Natural killer cell (primary cell): ENCODE measurements at regions not wholly inside any gene's neighbourhood (a gene's known extent, or its start where the extent isn't known, plus 50 kb on each side); places are given as distances from the start of the nearest gene placed in this dataset.

ENCODE experiments used
- ATAC-seq, 3 donors: fragments of 150-1000 bp in 2 of 3; fragments of 200-7000 bp in 1 of 3; cut with Tn5 transposase; 1 replicate in 1 of 3; 2 replicates in 2 of 3; pipeline ENCODE4 v1.10.0; 2021; ENCODE audit warnings: mild to moderate bottlenecking in 2 of 3, moderate library complexity in 2 of 3
- DNase-seq, 2 donors: peaks; one replicate each; pipeline versions ENCODE4 v3.0.0 to v3.0.0-alpha.2; 2013 to 2021; ENCODE audit warnings: mixed read lengths in 1 of 2
- H3K27ac ChIP-seq: one replicate; pipeline ENCODE4 v1.5.1; 2013; ENCODE audit warnings: mild to moderate bottlenecking, low read length
- H3K27me3 ChIP-seq: one replicate; pipeline ENCODE4 v1.6.1; 2013; ENCODE audit warnings: low read length; ENCODE audit not compliant: control insufficient read depth, insufficient read depth
- H3K36me3 ChIP-seq: one replicate; pipeline ENCODE4 v1.6.1; 2013; ENCODE audit warnings: low read length; ENCODE audit not compliant: control insufficient read depth, insufficient read depth
- H3K4me1 ChIP-seq: one replicate; pipeline ENCODE4 v1.6.1; 2013; ENCODE audit warnings: low read length; ENCODE audit not compliant: control insufficient read depth, insufficient read depth
- H3K4me3 ChIP-seq: one replicate; pipeline ENCODE4 v1.5.1; 2013; ENCODE audit warnings: low read length
- H3K9me3 ChIP-seq: one replicate; pipeline ENCODE4 v1.6.1; 2013; ENCODE audit warnings: low read length; ENCODE audit not compliant: control insufficient read depth, insufficient read depth
- H3K27ac Mint-ChIP-seq, 2 donors: one replicate each; pipeline ENCODE4 v1.8.0; 2022; ENCODE audit warnings: mild to moderate bottlenecking in 2 of 2, mixed read lengths in 2 of 2, moderate library complexity in 1 of 2
- H3K27me3 Mint-ChIP-seq, 2 donors: one replicate each; pipeline ENCODE4 v1.8.0; 2022; ENCODE audit warnings: low read depth in 2 of 2, mixed read lengths in 2 of 2
- H3K36me3 Mint-ChIP-seq: one replicate; pipeline ENCODE4 v1.8.0; 2022; ENCODE audit warnings: mixed read lengths
- H3K4me1 Mint-ChIP-seq, 2 donors: one replicate each; pipeline ENCODE4 v1.8.0; 2022; ENCODE audit warnings: mixed read lengths in 2 of 2
- H3K4me3 Mint-ChIP-seq: one replicate; pipeline ENCODE4 v1.8.0; 2022; ENCODE audit warnings: mild to moderate bottlenecking, moderate library complexity, mixed read lengths
- H3K9me3 Mint-ChIP-seq, 2 donors: one replicate each; pipeline ENCODE4 v1.8.0; 2022; ENCODE audit warnings: mixed read lengths in 2 of 2
- WGBS: methylation state at CpG from one replicate; pipeline ENCODE4 v1.1.7; 2013; ENCODE audit warnings: missing lambda C conversion rate; ENCODE audit not compliant: insufficient coverage; 5-methylcytosine and 5-hydroxymethylcytosine counted together
- intact Hi-C: fragments of 100-400 bp; cut with micrococcal nuclease; formaldehyde crosslinking; loops from one replicate; pipeline ENCODE4 v1.14.2; 2022
- TF ChIP-seq, protein P1 (sequence below): fragments of 200-600 bp; IDR thresholded peaks from one replicate; pipeline ENCODE4 v1.8.0; 2022; ENCODE audit warnings: antibody characterized with exemption

- H3K4me1 ChIP-seq, result no peaks in the 10 kb centered on the region
- no peaks in the 10 kb centered on the region for H3K27me3 ChIP-seq
- H3K4me1 Mint-ChIP-seq, result peaks cover 4 to 16% of the 10 kb centered on the region in 2 donors
- 84% methylated on average over 2 of the region's 2 CpGs for WGBS
- H3K4me3 Mint-ChIP-seq, result no peak overlapping the region
- no peaks in the 10 kb centered on the region for H3K36me3 Mint-ChIP-seq
- intact Hi-C loops, result no loop called here
- H3K9me3 ChIP-seq, result no peaks in the 10 kb centered on the region
- ATAC-seq (no peak), DNase-seq (no peak)
- TF ChIP-seq, protein P1, sequence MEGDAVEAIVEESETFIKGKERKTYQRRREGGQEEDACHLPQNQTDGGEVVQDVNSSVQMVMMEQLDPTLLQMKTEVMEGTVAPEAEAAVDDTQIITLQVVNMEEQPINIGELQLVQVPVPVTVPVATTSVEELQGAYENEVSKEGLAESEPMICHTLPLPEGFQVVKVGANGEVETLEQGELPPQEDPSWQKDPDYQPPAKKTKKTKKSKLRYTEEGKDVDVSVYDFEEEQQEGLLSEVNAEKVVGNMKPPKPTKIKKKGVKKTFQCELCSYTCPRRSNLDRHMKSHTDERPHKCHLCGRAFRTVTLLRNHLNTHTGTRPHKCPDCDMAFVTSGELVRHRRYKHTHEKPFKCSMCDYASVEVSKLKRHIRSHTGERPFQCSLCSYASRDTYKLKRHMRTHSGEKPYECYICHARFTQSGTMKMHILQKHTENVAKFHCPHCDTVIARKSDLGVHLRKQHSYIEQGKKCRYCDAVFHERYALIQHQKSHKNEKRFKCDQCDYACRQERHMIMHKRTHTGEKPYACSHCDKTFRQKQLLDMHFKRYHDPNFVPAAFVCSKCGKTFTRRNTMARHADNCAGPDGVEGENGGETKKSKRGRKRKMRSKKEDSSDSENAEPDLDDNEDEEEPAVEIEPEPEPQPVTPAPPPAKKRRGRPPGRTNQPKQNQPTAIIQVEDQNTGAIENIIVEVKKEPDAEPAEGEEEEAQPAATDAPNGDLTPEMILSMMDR, result no peak
- no peak overlapping the region for H3K27ac ChIP-seq
- H3K36me3 ChIP-seq, result no peaks in the 10 kb centered on the region
- no peak overlapping the region for H3K27ac Mint-ChIP-seq
- no peak overlapping the region for H3K4me3 ChIP-seq
- no peaks in the 10 kb centered on the region for H3K27me3 Mint-ChIP-seq
- H3K9me3 Mint-ChIP-seq, result peaks cover 0 to 2% of the 10 kb centered on the region in 2 donors
These were observed 326.5 kb upstream of the PRR16 start for GRCh38 chr5:120137582-120137981.

DNA sequence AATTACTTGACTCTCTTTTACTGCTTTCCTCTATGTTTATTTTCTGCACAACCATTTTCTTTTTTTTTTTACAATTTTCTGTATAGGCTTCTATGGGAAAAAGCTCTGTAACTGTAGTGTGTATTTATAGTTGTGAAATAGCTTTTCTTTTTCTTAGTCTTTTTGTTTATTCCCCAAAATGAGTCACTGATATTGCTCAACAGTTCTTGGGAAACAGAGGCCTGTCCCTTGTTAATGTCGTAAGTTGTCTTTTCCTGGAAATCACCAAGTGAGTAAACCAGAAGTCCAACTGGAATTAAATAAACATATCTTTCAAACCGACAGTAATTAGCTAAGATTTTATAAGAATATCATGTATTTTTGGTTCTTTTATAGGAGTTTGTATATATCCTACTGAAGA, 325.1 kb upstream of the PRR16 start:
- no peak overlapping the region for H3K27ac Mint-ChIP-seq
- Histone ChIP-seq H3K4me1 (no peaks in the 10 kb centered on the region), H3K9me3 (no peaks in the 10 kb centered on the region), H3K27ac (no peak overlapping the region), H3K36me3 (no peaks in the 10 kb centered on the region), H3K4me3 (no peak overlapping the region), H3K27me3 (no peaks in the 10 kb centered on the region)
- ATAC-seq (no peak), DNase-seq (no peak)
- intact Hi-C loops, result no loop called here
- H3K36me3 Mint-ChIP-seq, result no peaks in the 10 kb centered on the region
- WGBS, result 78% methylated on average over 1 of the region's 2 CpGs
- H3K27me3 Mint-ChIP-seq, result no peaks in the 10 kb centered on the region
- peaks cover 0 to 2% of the 10 kb centered on the region in 2 donors for H3K9me3 Mint-ChIP-seq
- H3K4me1 Mint-ChIP-seq, result peaks cover 0 to 11% of the 10 kb centered on the region in 2 donors
- TF ChIP-seq, protein P1, result no peak
- H3K4me3 Mint-ChIP-seq, result no peak overlapping the region

GRCh38 chr5:120140501-120140900, 323.6 kb upstream of the PRR16 start:
- DNase-seq (no peak), ATAC-seq (peak in 1 of 3 donors; percentile 65)
- Histone ChIP-seq H3K4me1 (no peaks in the 10 kb centered on the region), H3K27ac (no peak overlapping the region), H3K4me3 (no peak overlapping the region), H3K9me3 (peaks cover 7% of the 10 kb centered on the region), H3K36me3 (no peaks in the 10 kb centered on the region), H3K27me3 (no peaks in the 10 kb centered on the region)
- H3K9me3 Mint-ChIP-seq, result peaks cover 0 to 2% of the 10 kb centered on the region in 2 donors
- TF ChIP-seq, protein P1, result no peak
- H3K4me1 Mint-ChIP-seq, result peaks cover 0 to 11% of the 10 kb centered on the region in 2 donors
- H3K27me3 Mint-ChIP-seq, result no peaks in the 10 kb centered on the region
- 79% methylated on average over 1 of the region's 1 CpG for WGBS
- no peaks in the 10 kb centered on the region for H3K36me3 Mint-ChIP-seq
- H3K27ac Mint-ChIP-seq, result peak overlapping the region in 1 of 2 donors; percentile 48
- no peak overlapping the region for H3K4me3 Mint-ChIP-seq
- intact Hi-C loops, result no loop called here

GRCh38 chr5:120141076-120141475, 323.0 kb upstream of the PRR16 start:
- Histone ChIP-seq H3K36me3 (no peaks in the 10 kb centered on the region), H3K27ac (no peak overlapping the region), H3K27me3 (no peaks in the 10 kb centered on the region), H3K9me3 (peaks cover 7% of the 10 kb centered on the region), H3K4me3 (no peak overlapping the region), H3K4me1 (no peaks in the 10 kb centered on the region)
- Mint-ChIP-seq H3K4me3 (no peak overlapping the region), H3K4me1 (peaks cover 0 to 11% of the 10 kb centered on the region in 2 donors), H3K27ac (peak overlapping the region in 1 of 2 donors; percentile 48), H3K9me3 (peaks cover 0 to 7% of the 10 kb centered on the region in 2 donors), H3K27me3 (no peaks in the 10 kb centered on the region), H3K36me3 (no peaks in the 10 kb centered on the region)
- intact Hi-C loops, result no loop called here
- ATAC-seq, result no peak
- 93% methylated on average over 2 of the region's 2 CpGs for WGBS
- TF ChIP-seq, protein P1, result no peak
- no peak for DNase-seq
